Renal cortex interstitium (tissue), 11 donors: ENCODE measurements at regions not wholly inside any gene's neighbourhood (a gene's known extent, or its start where the extent isn't known, plus 50 kb on each side); places are given as distances from the start of the nearest gene placed in this dataset.

Source experiments
- DNase-seq, 11 donors: peaks; one replicate each; pipeline ENCODE4 v3.0.0-alpha.2; 2013; ENCODE audit warnings: low read depth in 9 of 11, low spot score in 4 of 11; ENCODE audit errors: extremely low read depth in 1 of 11

GRCh38 chr2:796141-796985, 119.2 kb upstream of the TMEM18 start:
- DNase-seq: no peak

GRCh38 chr2:795531-796041, 118.4 kb upstream of the TMEM18 start:
- DNase-seq: peak in 6 of 11 donors; percentile 32 to 42 (median 40)

- no peak for DNase-seq
These were observed 117.5 kb upstream of the TMEM18 start for GRCh38 chr2:794554-795241.

GRCh38 chr2:793236-793635, 116.0 kb upstream of the TMEM18 start:
- DNase-seq: no peak

- no peak for DNase-seq
These were observed 115.5 kb upstream of the TMEM18 start for GRCh38 chr2:792687-793086.

- no peak for DNase-seq
These were observed 113.5 kb upstream of the TMEM18 start for GRCh38 chr2:790634-791245.

GRCh38 chr2:790081-790480, 112.9 kb upstream of the TMEM18 start:
- no peak for DNase-seq

GRCh38 chr2:789529-789928, 112.3 kb upstream of the TMEM18 start:
- no peak for DNase-seq

- DNase-seq: no peak
These were observed 111.2 kb upstream of the TMEM18 start for GRCh38 chr2:788227-789032.

GRCh38 chr2:784753-785152, 107.5 kb upstream of the TMEM18 start:
- no peak for DNase-seq

- DNase-seq: no peak
These were observed 103.4 kb upstream of the TMEM18 start for GRCh38 chr2:780581-780980.

- DNase-seq: no peak
These were observed 102.8 kb upstream of the TMEM18 start for GRCh38 chr2:780002-780401.

- DNase-seq: no peak
These were observed 101.6 kb upstream of the TMEM18 start for GRCh38 chr2:778731-779350.

GRCh38 chr2:777546-777945, 100.3 kb upstream of the TMEM18 start:
- DNase-seq: no peak

- no peak for DNase-seq
These were observed 99.8 kb upstream of the TMEM18 start for GRCh38 chr2:777051-777450.

- DNase-seq: no peak
These were observed 99.3 kb upstream of the TMEM18 start for GRCh38 chr2:776487-776886.

- DNase-seq: no peak
These were observed 98.8 kb upstream of the TMEM18 start for GRCh38 chr2:776038-776437.

GRCh38 chr2:774436-774835, 97.2 kb upstream of the TMEM18 start:
- DNase-seq: no peak
